GM23338 (cell line): ENCODE measurements at regions not wholly inside any gene's neighbourhood (a gene's known extent, or its start where the extent isn't known, plus 50 kb on each side); places are given as distances from the start of the nearest gene placed in this dataset.

Source experiments
- CREB1 ChIP-seq: fragments of 250-450 bp; sonication (Bioruptor Pico); IDR thresholded peaks from 2 replicates; pipeline ENCODE4 v1.5.0; 2020; ENCODE audit warnings: low read depth, mild to moderate bottlenecking, moderate library complexity
- EZH2 ChIP-seq: fragments of 200-600 bp; sonication (generic); IDR thresholded peaks from one replicate; pipeline ENCODE4 v1.8.0; 2017; ENCODE audit warnings: antibody characterized with exemption, mild to moderate bottlenecking, low read depth; ENCODE audit not compliant: unreplicated experiment
- EZH2phosphoT487 ChIP-seq: fragments of 200-600 bp; sonication (generic); IDR thresholded peaks from one replicate; pipeline ENCODE4 v1.8.1; 2018; ENCODE audit warnings: antibody characterized with exemption; ENCODE audit not compliant: unreplicated experiment
- NANOG ChIP-seq: IDR thresholded peaks from 2 replicates; pipeline ENCODE4 v1.6.1; 2016; ENCODE audit warnings: antibody characterized with exemption, borderline replicate concordance
- STAT1 ChIP-seq: IDR thresholded peaks from one replicate; pipeline ENCODE4 v1.6.1; 2016; ENCODE audit warnings: antibody characterized with exemption; ENCODE audit not compliant: unreplicated experiment
- ZNF331 ChIP-seq: fragments of 250-450 bp; sonication (Bioruptor Pico); IDR thresholded peaks from 2 replicates; pipeline ENCODE4 v1.5.0; 2020; ENCODE audit warnings: low read depth, mild to moderate bottlenecking, moderate library complexity
- TF ChIP-seq, protein P1 (sequence below), 2 experiments: fragments of 200-600 bp in 1 of 2; sonication (generic) in 1 of 2; conservative IDR thresholded peaks; 2 replicates each; pipeline versions ENCODE4 v1.5.1 to v1.6.1; 2016 to 2017; ENCODE audit warnings: antibody characterized with exemption in 2 of 2, low read depth in 2 of 2, mild to moderate bottlenecking in 2 of 2, moderate library complexity in 1 of 2
- TF ChIP-seq, protein P2 (sequence below): IDR thresholded peaks from one replicate; pipeline ENCODE4 v1.6.1; 2018; ENCODE audit warnings: antibody characterized with exemption; ENCODE audit not compliant: unreplicated experiment

DNA sequence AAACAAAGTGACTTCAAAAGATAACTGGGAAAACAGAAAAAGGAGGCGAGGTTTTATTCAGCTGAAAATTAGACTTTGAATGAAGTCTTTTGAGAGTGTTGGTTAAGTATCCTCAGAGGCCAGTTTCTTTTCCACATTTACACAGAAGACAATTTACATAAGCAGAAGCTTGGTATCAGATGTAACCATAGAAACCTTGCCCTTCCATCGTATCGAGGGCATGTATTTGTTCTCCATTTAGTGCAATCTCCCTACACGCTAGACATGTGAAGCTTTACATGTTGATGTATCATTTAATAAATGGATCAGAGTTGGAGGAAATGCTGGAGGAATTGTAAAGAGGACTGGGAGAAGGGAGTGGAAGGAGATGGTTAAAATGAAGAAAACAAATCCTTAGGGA, 161.0 kb upstream of the CRBN start:
- TF ChIP-seq, protein P1, sequence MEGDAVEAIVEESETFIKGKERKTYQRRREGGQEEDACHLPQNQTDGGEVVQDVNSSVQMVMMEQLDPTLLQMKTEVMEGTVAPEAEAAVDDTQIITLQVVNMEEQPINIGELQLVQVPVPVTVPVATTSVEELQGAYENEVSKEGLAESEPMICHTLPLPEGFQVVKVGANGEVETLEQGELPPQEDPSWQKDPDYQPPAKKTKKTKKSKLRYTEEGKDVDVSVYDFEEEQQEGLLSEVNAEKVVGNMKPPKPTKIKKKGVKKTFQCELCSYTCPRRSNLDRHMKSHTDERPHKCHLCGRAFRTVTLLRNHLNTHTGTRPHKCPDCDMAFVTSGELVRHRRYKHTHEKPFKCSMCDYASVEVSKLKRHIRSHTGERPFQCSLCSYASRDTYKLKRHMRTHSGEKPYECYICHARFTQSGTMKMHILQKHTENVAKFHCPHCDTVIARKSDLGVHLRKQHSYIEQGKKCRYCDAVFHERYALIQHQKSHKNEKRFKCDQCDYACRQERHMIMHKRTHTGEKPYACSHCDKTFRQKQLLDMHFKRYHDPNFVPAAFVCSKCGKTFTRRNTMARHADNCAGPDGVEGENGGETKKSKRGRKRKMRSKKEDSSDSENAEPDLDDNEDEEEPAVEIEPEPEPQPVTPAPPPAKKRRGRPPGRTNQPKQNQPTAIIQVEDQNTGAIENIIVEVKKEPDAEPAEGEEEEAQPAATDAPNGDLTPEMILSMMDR (conservative IDR thresholded peaks at IDR 0.05; ENCODE audit: low read depth in 2 of 2) = no peak
- no peak for TF ChIP-seq ZNF331 (CRISPR knock-in tag)
- no peak for TF ChIP-seq NANOG
- no peak for TF ChIP-seq EZH2
- TF ChIP-seq CREB1 (CRISPR knock-in tag) = no peak
- TF ChIP-seq, protein P2, sequence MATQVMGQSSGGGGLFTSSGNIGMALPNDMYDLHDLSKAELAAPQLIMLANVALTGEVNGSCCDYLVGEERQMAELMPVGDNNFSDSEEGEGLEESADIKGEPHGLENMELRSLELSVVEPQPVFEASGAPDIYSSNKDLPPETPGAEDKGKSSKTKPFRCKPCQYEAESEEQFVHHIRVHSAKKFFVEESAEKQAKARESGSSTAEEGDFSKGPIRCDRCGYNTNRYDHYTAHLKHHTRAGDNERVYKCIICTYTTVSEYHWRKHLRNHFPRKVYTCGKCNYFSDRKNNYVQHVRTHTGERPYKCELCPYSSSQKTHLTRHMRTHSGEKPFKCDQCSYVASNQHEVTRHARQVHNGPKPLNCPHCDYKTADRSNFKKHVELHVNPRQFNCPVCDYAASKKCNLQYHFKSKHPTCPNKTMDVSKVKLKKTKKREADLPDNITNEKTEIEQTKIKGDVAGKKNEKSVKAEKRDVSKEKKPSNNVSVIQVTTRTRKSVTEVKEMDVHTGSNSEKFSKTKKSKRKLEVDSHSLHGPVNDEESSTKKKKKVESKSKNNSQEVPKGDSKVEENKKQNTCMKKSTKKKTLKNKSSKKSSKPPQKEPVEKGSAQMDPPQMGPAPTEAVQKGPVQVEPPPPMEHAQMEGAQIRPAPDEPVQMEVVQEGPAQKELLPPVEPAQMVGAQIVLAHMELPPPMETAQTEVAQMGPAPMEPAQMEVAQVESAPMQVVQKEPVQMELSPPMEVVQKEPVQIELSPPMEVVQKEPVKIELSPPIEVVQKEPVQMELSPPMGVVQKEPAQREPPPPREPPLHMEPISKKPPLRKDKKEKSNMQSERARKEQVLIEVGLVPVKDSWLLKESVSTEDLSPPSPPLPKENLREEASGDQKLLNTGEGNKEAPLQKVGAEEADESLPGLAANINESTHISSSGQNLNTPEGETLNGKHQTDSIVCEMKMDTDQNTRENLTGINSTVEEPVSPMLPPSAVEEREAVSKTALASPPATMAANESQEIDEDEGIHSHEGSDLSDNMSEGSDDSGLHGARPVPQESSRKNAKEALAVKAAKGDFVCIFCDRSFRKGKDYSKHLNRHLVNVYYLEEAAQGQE = no peak
- no peak for TF ChIP-seq STAT1
- no peak for TF ChIP-seq EZH2phosphoT487
